GM23248 (cell line): ENCODE measurements at regions not wholly inside any gene's neighbourhood (a gene's known extent, or its start where the extent isn't known, plus 50 kb on each side); places are given as distances from the start of the nearest gene placed in this dataset.

ENCODE experiments used
- DNase-seq: peaks from one replicate; pipeline ENCODE4 v3.0.0-alpha.2; 2015
- H2AFZ ChIP-seq: fragments of 200-600 bp; sonication (generic); 2 replicates; pipeline ENCODE4 v1.6.1; 2016; ENCODE audit warnings: antibody characterized with exemption
- H3F3A ChIP-seq: fragments of 200-600 bp; sonication (generic); 2 replicates; pipeline ENCODE4 v1.6.1; 2016; ENCODE audit warnings: mild to moderate bottlenecking, antibody characterized with exemption, mixed run types; ENCODE audit not compliant: insufficient read depth
- H3K27ac ChIP-seq: fragments of 200-600 bp; sonication (generic); 2 replicates; pipeline ENCODE4 v1.5.1; 2016; ENCODE audit warnings: mild to moderate bottlenecking
- H3K27me3 ChIP-seq: fragments of 200-600 bp; sonication (generic); replicated peaks from 2 replicates; pipeline ENCODE4 v1.6.1; 2016; ENCODE audit warnings: mild to moderate bottlenecking; ENCODE audit not compliant: insufficient read depth
- H3K36me3 ChIP-seq: fragments of 200-600 bp; sonication (generic); 2 replicates; pipeline ENCODE4 v1.6.1; 2016; ENCODE audit warnings: low read depth, mild to moderate bottlenecking
- H3K4me1 ChIP-seq: fragments of 200-600 bp; sonication (generic); 2 replicates; pipeline ENCODE4 v1.6.1; 2016; ENCODE audit warnings: mild to moderate bottlenecking; ENCODE audit not compliant: insufficient read depth
- H3K4me2 ChIP-seq: fragments of 200-600 bp; sonication (generic); one replicate; pipeline ENCODE4 v1.6.1; 2016; ENCODE audit warnings: mild to moderate bottlenecking; ENCODE audit not compliant: unreplicated experiment
- H3K4me3 ChIP-seq: fragments of 200-600 bp; sonication (generic); 2 replicates; pipeline ENCODE4 v1.5.1; 2016; ENCODE audit warnings: mild to moderate bottlenecking
- H3K79me2 ChIP-seq: fragments of 200-600 bp; sonication (generic); 2 replicates; pipeline ENCODE4 v1.6.1; 2016; ENCODE audit warnings: mild to moderate bottlenecking; ENCODE audit not compliant: insufficient read depth
- H3K9ac ChIP-seq: fragments of 200-600 bp; sonication (generic); 2 replicates; pipeline ENCODE4 v1.6.1; 2016; ENCODE audit warnings: mild to moderate bottlenecking
- H3K9me2 ChIP-seq: fragments of 200-600 bp; sonication (generic); 2 replicates; pipeline ENCODE4 v1.6.1; 2016; ENCODE audit warnings: mixed run types, mild to moderate bottlenecking, moderate library complexity; ENCODE audit not compliant: insufficient read depth
- H3K9me3 ChIP-seq: fragments of 200-600 bp; sonication (generic); one replicate; pipeline ENCODE4 v1.6.1; 2017; ENCODE audit warnings: low read depth
- H4K20me1 ChIP-seq: fragments of 200-600 bp; sonication (generic); 2 replicates; pipeline ENCODE4 v1.6.0; 2016; ENCODE audit not compliant: insufficient read depth
- EZH2 ChIP-seq: fragments of 200-600 bp; sonication (generic); IDR thresholded peaks from 2 replicates; pipeline ENCODE4 v1.6.1; 2018; ENCODE audit warnings: antibody characterized with exemption, mild to moderate bottlenecking; ENCODE audit not compliant: insufficient read depth, poor library complexity, severe bottlenecking
- EZH2phosphoT487 ChIP-seq: fragments of 200-600 bp; sonication (generic); IDR thresholded peaks from 2 replicates; pipeline ENCODE4 v1.6.1; 2018; ENCODE audit warnings: antibody characterized with exemption, moderate library complexity, mild to moderate bottlenecking, low read depth; ENCODE audit not compliant: insufficient read depth
- WGBS, 2 experiments: methylation state at CpG; one replicate each; pipeline ENCODE4 v1.1.6; 2015 to 2017; ENCODE audit warnings: low lambda C conversion rate in 2 of 2, low coverage in 1 of 2; ENCODE audit errors: missing lambda C conversion rate in 2 of 2; 5-methylcytosine and 5-hydroxymethylcytosine counted together
- in situ Hi-C: fragments of 300-500 bp; cut with MboI; formaldehyde crosslinking; loops from 2 replicates; pipeline ENCODE4 v1.15.0; 2020

DNA sequence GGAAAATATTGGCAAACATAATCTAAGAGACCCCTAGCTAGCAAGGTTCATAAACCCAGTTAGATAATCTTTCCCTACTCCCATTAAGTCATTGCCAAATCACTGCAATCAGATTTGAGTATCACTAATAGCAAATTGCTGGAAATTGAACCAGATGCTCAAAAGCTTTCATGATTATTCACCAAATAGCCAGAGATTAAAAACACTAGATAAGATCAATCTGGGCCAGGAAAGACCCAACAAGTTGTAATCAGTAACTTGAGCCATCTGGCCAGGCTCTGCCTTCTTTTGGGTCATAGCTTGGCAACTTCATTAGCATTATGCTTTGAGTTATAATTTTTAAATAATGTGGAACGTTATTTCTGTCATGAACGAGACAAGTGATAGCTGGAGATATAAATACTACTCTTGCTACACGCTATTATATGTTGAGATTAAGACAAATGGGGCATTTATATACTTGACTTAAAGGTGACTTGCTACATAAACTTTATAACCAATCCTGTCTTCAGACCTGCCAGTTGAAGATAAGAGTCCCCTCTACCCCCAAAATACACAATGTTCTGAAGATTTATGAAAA is 196.6 kb upstream of the EDNRA start:
- H3F3A ChIP-seq: no peaks in the 10 kb centered on the region
- no peaks in the 10 kb centered on the region for H3K9me2 ChIP-seq
- WGBS, 2 experiments: 19 to 22% methylated on average over 3 of the region's 3 CpGs
- H3K4me2 ChIP-seq: no peak overlapping the region
- H3K27ac ChIP-seq: no peak overlapping the region
- H2AFZ ChIP-seq: no peak overlapping the region
- H3K4me1 ChIP-seq: no peaks in the 10 kb centered on the region
- no peaks in the 10 kb centered on the region for H4K20me1 ChIP-seq
- in situ Hi-C loops: no loop called here
- no peaks in the 10 kb centered on the region for H3K27me3 ChIP-seq
- TF ChIP-seq EZH2phosphoT487: no peak
- no peaks in the 10 kb centered on the region for H3K9me3 ChIP-seq
- no peaks in the 10 kb centered on the region for H3K36me3 ChIP-seq
- no peak overlapping the region for H3K4me3 ChIP-seq
- no peaks in the 10 kb centered on the region for H3K79me2 ChIP-seq
- no peak for DNase-seq
- H3K9ac ChIP-seq: no peak overlapping the region

DNA sequence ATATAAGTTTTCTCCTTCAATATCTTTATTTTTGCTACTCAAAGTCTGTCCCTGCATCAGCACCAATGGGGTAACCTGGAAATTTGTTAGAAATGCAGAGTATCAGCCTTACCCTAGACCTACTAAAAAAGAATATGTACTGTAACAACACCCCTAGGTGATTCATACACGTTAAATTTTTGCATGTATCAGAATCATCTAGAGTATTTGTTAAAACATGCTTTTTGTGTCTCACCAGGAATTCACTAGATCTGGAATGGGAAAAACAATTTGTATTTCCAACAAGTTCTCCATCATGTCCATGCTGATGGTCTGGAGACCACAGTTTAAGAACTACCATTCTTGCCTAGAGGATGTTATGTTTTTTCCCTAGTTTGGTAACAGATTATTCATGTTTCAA is 196.0 kb upstream of the EDNRA start:
- H3K9me2 ChIP-seq: no peaks in the 10 kb centered on the region

GRCh38 chr4:147285751-147286150 is 195.1 kb upstream of the EDNRA start:
- Histone ChIP-seq H3K27ac (no peak overlapping the region), H3K79me2 (no peaks in the 10 kb centered on the region), H3K36me3 (no peaks in the 10 kb centered on the region), H3K4me3 (no peak overlapping the region), H2AFZ (no peak overlapping the region), H3F3A (no peaks in the 10 kb centered on the region), H3K4me1 (no peaks in the 10 kb centered on the region), H3K9me2 (no peaks in the 10 kb centered on the region), H3K4me2 (no peak overlapping the region), H4K20me1 (no peaks in the 10 kb centered on the region), H3K9me3 (no peaks in the 10 kb centered on the region), H3K27me3 (no peaks in the 10 kb centered on the region), H3K9ac (no peak overlapping the region)
- DNase-seq: no peak
- TF ChIP-seq EZH2phosphoT487 (no peak), EZH2 (no peak)
- WGBS, 2 experiments: 34 to 38% methylated on average over 4 of the region's 4 CpGs
- in situ Hi-C loops: no loop called here

More for the DNA sequence above, 196.0 kb upstream of the EDNRA start:
- no peaks in the 10 kb centered on the region for H3K4me1 ChIP-seq
- no peaks in the 10 kb centered on the region for H3K36me3 ChIP-seq
- H3K79me2 ChIP-seq: no peaks in the 10 kb centered on the region
- H3K4me2 ChIP-seq: no peak overlapping the region
- DNase-seq: no peak
- no peaks in the 10 kb centered on the region for H3F3A ChIP-seq
- no peaks in the 10 kb centered on the region for H4K20me1 ChIP-seq
- H3K9me3 ChIP-seq: no peaks in the 10 kb centered on the region
- H2AFZ ChIP-seq: no peak overlapping the region
- no peaks in the 10 kb centered on the region for H3K27me3 ChIP-seq
- 28 to 30% methylated on average over 1 of the region's 1 CpG for WGBS, 2 experiments
- H3K9ac ChIP-seq: no peak overlapping the region
- in situ Hi-C loops: no loop called here
- TF ChIP-seq EZH2 (no peak), EZH2phosphoT487 (no peak)
- no peak overlapping the region for H3K27ac ChIP-seq
- no peak overlapping the region for H3K4me3 ChIP-seq

GRCh38 chr4:147286846-147287587 is 193.9 kb upstream of the EDNRA start:
- Histone ChIP-seq H4K20me1 (no peaks in the 10 kb centered on the region), H3K4me2 (no peak overlapping the region), H3F3A (no peaks in the 10 kb centered on the region), H3K4me1 (no peaks in the 10 kb centered on the region), H3K9ac (no peak overlapping the region), H3K4me3 (no peak overlapping the region), H3K9me2 (no peaks in the 10 kb centered on the region), H3K79me2 (no peaks in the 10 kb centered on the region), H3K36me3 (no peaks in the 10 kb centered on the region), H3K27me3 (0 out of 2 replicates have a peak, but pooled peaks cover 5% of the 10 kb centered on the region), H3K27ac (no peak overlapping the region), H3K9me3 (no peaks in the 10 kb centered on the region), H2AFZ (no peak overlapping the region)
- TF ChIP-seq EZH2: no peak
- no peak for TF ChIP-seq EZH2phosphoT487
- no peak for DNase-seq
- WGBS, 2 experiments: 48 to 50% methylated on average over 6 of the region's 6 CpGs
- in situ Hi-C loops: no loop called here

DNA sequence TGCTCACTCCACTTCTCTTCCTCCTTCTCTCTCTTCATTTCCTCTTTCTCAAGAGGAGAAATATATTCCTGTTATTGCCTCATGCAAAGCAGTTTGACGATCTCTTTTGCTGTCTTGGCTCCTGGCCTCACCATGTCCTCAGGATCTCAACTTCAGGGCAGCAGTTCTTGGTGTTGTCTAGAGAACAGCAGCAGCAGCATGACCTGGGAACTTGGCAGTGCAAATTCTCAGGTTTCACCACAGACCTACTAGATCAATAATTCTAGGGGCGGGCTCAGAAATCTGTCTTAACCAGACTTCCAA is 193.4 kb upstream of the EDNRA start:
- 9 to 14% methylated on average over 2 of the region's 2 CpGs for WGBS, 2 experiments
- Histone ChIP-seq H3K27me3 (0 out of 2 replicates have a peak, but pooled peaks cover 5% of the 10 kb centered on the region), H3K79me2 (no peaks in the 10 kb centered on the region), H3K36me3 (no peaks in the 10 kb centered on the region), H3K27ac (no peak overlapping the region), H3K4me3 (no peak overlapping the region), H4K20me1 (no peaks in the 10 kb centered on the region), H3K4me1 (no peaks in the 10 kb centered on the region), H3F3A (no peaks in the 10 kb centered on the region), H3K9me2 (no peaks in the 10 kb centered on the region), H3K9ac (no peak overlapping the region), H2AFZ (no peak overlapping the region), H3K4me2 (no peak overlapping the region), H3K9me3 (no peaks in the 10 kb centered on the region)
- TF ChIP-seq EZH2 (no peak), EZH2phosphoT487 (no peak)
- no peak for DNase-seq
- in situ Hi-C loops: no loop called here
